ENCODE measurements at regions not wholly inside any gene's neighbourhood (a gene's known extent, or its start where the extent isn't known, plus 50 kb on each side); places are given as distances from the start of the nearest gene placed in this dataset.

GRCh38 chr2:77962943-77963342 lies 440.8 kb upstream of the LRRTM4 start:
- TF ChIP-seq CTCF (tag by site-specific recombination; IDR thresholded peaks at IDR 0.05) (no peak), ZNF580 (tag by site-specific recombination; IDR thresholded peaks at IDR 0.05) (no peak), ZNF138 (tag by site-specific recombination; IDR thresholded peaks at IDR 0.05; ENCODE audit: borderline replicate concordance) (no peak), ZNF302 (tag by site-specific recombination; IDR thresholded peaks at IDR 0.05; ENCODE audit: low read depth) (no peak), GFI1B (tag by site-specific recombination; IDR thresholded peaks at IDR 0.05) (no peak), OVOL3 (tag by site-specific recombination; IDR thresholded peaks at IDR 0.05) (no peak), ZNF510 (tag by site-specific recombination; IDR thresholded peaks at IDR 0.05; ENCODE audit: insufficient replicate concordance) (no peak), YY1 (tag by site-specific recombination; IDR thresholded peaks at IDR 0.05) (no peak), MEIS1 (CRISPR knock-in tag; IDR thresholded peaks at IDR 0.05; ENCODE audit: borderline replicate concordance) (no peak), ZNF174 (tag by site-specific recombination; IDR thresholded peaks at IDR 0.05) (no peak)
- TF ChIP-seq, protein P1, sequence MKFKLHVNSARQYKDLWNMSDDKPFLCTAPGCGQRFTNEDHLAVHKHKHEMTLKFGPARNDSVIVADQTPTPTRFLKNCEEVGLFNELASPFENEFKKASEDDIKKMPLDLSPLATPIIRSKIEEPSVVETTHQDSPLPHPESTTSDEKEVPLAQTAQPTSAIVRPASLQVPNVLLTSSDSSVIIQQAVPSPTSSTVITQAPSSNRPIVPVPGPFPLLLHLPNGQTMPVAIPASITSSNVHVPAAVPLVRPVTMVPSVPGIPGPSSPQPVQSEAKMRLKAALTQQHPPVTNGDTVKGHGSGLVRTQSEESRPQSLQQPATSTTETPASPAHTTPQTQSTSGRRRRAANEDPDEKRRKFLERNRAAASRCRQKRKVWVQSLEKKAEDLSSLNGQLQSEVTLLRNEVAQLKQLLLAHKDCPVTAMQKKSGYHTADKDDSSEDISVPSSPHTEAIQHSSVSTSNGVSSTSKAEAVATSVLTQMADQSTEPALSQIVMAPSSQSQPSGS (tag by site-specific recombination; IDR thresholded peaks at IDR 0.05; ENCODE audit: low read depth): no peak
- TF ChIP-seq, protein P2, sequence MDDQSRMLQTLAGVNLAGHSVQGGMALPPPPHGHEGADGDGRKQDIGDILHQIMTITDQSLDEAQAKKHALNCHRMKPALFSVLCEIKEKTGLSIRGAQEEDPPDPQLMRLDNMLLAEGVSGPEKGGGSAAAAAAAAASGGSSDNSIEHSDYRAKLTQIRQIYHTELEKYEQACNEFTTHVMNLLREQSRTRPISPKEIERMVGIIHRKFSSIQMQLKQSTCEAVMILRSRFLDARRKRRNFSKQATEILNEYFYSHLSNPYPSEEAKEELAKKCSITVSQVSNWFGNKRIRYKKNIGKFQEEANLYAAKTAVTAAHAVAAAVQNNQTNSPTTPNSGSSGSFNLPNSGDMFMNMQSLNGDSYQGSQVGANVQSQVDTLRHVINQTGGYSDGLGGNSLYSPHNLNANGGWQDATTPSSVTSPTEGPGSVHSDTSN (CRISPR knock-in tag; IDR thresholded peaks at IDR 0.05): no peak

Measured in HEK293 (cell line).